HTR-8/SVneo (cell line): ENCODE measurements at regions not wholly inside any gene's neighbourhood (a gene's known extent, or its start where the extent isn't known, plus 50 kb on each side); places are given as distances from the start of the nearest gene placed in this dataset.

Source experiments
- DNase-seq: peaks from one replicate; pipeline ENCODE4 v3.0.0; 2011; ENCODE audit warnings: low spot score, mixed read lengths; ENCODE audit not compliant: insufficient read length
- FAIRE-seq: peaks from 2 replicates; lab custom pipeline; 2011; peaks lifted over from hg19 to GRCh38; lab: Jason Lieb, UNC

DNA sequence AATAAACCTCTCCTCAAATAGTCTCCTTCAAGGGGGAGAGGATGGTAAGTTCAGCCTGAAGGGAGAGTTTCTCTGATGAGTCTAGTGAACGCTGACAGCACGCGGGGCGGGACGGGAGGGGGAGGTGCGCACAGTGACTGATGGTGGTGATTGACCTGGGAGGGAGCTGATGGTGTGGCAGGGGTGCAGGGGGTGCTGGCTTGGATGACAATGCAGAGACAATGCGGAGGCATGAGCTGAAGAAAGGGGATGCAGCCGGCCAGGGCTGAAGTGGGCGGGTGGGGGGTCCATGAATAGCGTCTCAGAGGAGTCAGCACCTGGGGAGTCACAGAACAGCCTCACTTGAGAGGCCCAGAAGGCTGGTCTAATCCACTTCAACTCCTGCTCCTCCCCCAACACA is 142.5 kb upstream of the PJA1 start:
- FAIRE-seq, result no peak
- DNase-seq, result no peak

GRCh38 chrX:69307029-69307428 is 141.8 kb upstream of the PJA1 start:
- FAIRE-seq (no peak), DNase-seq (no peak)

- no peak for DNase-seq
- FAIRE-seq, result no peak
These were observed 140.8 kb upstream of the PJA1 start for GRCh38 chrX:69306063-69306404.

- FAIRE-seq (no peak), DNase-seq (no peak)
These were observed 140.2 kb upstream of the PJA1 start for GRCh38 chrX:69305333-69306062.

- FAIRE-seq (no peak), DNase-seq (no peak)
These were observed 138.0 kb upstream of the PJA1 start for GRCh38 chrX:69303231-69303630.

DNA sequence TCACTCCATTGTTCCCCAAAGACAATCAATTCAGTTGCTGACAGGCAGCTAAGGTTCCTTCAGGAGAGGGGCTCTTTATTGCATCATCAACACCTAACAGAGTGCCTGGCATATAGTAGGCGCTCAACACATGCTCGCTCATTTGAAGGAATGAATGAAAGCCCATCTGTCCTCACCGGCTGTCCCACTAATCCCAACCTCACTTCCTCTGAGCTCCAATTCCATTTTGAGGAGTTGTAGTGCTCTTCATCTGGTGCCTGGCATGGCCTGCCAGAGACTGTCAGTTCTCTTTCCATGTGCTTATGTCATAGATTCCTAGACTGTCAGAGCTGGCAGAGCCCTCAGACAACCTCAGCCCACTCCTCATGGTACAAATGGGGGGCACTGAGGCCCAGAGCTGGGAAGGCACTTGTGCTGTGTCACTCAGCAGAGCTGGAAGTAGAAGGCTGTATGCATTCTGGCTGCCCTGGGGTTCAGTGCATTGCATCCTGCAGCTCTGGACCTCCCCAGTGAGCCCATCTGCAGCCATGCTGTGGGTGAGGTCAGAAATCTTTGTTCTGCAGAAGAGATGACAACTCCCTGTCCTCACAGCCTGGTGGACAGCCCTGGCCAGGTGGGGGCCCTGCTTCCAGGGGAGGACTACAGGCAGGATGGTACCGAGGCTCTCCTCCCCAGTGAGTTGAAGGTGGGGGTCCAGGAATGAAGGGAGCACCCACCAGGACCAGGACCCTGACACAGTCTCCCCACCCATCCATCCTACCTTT is 134.9 kb upstream of the PJA1 start:
- FAIRE-seq (no peak), DNase-seq (no peak)

DNA sequence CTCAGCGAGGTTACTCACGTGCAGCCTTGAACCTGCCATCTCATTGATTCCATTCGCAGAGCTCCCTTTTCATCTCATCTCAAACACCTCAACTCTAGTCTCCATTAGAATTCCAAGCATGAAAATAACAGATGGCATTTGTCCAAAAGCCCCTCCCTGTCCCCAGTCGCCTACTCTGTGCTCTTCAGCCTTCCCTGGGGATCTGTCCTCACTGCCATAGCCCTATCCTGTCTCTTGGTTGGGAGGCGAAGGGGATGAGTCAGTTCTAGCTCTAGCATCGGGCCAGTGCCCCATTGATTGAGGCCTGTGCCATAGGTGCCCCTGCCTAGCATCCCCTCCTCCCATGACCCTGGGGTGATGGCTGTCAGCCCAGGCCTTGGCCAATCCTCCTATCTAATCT is 134.0 kb upstream of the PJA1 start:
- DNase-seq, result no peak
- no peak for FAIRE-seq

GRCh38 chrX:69298466-69299140 is 133.3 kb upstream of the PJA1 start:
- FAIRE-seq, result no peak
- no peak for DNase-seq

DNA sequence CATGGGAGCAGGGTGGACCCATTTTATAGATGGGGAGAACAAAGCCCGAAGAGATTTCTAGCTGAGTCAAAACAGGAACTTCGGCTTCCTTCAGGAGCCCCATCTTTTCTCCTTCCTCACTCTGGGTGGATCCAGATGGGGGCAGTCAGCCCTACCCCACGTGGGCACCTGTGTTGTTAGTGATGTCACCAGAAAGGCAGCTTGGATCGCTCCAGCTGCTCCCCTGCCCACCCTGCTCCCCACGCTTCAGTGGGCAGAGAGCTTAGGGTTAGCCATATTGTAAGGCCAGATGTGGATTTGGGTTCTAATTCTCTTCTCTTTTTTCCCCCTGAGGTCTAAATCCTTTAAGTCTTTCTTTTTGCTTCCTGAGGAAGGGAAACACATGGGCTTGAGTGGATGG is 132.3 kb upstream of the PJA1 start:
- no peak for FAIRE-seq
- no peak for DNase-seq

DNA sequence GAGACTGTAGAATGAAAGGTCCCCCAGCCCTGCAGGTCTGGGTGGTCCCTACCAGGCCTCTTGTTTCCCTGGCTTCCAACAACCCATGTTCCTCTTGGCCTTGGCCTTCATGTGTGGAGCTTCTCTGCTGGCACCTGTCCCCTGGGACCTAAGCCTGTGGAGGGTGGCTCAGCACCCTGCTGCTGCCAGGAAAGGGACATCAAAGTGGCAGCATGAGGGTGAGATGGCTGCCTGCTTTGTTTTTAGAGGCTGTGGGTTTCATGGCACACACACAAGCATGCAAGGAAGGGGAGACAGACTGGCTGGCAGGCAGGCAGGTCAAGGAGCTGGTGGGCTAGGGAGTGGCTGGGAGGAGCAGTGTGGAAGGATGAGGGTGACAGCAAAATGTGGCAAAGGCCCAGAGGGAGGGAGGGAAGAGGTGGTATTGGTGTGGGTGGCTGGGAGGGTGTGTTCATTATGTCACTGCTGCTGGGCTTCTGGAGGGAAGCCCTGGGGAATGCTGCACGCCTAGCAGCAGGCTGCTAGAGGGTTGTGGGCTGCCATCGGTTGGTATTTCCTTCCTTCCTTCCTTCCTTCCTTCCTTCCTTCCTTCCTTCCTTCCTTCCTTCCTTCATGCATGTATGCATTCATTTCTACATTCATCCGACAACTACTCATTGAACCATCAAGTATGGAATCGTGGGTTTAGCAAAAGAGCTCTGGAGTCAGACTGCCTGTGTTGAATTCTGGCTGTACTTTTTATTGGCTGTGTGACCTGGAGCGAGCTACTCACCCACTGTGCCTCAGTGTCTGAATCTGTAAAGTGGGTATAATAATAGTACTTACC is 128.7 kb upstream of the PJA1 start:
- no peak for FAIRE-seq
- no peak for DNase-seq

DNA sequence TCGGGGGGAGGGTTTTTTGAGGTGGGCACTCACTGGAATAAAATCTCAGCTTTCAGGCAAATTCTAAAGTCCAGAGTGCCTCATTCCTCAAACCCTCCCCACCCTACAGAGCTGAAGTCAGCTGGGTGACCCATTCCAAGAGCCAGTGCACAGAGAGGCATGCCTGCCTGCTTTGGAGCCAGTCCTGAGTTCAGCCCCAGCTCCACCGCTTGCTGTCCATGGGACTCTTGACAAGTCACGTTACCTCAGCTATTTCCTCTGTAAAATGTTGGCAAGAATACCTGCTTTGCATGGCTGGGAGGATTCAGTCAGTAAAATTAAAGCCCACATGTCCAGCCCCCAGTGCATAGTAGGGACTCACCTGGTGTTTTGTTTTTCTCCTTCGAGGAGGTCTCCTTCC is 125.9 kb upstream of the PJA1 start:
- DNase-seq (no peak), FAIRE-seq (no peak)

DNA sequence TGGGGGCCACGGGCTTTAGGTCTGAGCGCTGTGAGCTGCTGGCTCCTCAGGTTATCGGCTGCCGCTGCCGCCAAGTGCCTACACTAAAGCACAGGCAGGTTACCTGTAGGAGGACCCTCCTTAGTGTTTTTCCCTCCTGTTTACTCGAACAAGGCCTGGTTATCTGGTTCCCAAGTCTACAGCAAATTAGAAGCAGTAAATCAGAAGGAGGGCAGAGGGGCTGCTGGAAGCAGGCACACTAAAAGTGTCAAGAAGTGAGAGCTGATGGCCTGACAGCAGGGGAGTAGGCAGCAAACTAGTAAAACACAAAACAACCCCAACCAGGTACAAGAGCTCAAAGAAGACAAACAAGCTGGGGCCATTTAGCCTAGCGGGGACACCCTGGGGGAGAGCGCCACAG is 125.0 kb upstream of the PJA1 start:
- FAIRE-seq (no peak), DNase-seq (no peak)

GRCh38 chrX:69289793-69290123 is 124.5 kb upstream of the PJA1 start:
- DNase-seq (no peak), FAIRE-seq (no peak)

GRCh38 chrX:69289046-69289792 is 124.0 kb upstream of the PJA1 start:
- no peak for DNase-seq
- FAIRE-seq, result no peak

DNA sequence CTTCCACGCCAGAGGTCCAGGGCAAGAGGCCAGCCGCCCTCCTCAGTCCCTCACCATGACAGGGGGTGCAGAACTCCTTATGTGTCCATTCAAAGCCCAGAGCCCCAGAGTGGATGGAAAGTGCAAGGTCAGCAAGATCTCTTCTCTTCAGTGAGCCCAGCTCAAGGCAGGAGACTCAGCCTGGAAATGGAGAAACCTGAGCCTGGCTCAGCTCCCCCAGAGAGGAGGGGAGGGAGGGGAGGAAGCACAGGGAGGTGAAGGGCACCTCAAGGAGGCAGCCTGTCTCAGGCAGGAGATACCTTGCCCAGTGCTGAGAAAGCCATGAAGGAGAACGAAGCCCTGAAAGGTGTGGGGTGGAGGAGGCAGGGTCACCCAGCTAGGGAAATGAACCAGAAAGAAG is 121.8 kb upstream of the PJA1 start:
- DNase-seq (no peak), FAIRE-seq (no peak)

DNA sequence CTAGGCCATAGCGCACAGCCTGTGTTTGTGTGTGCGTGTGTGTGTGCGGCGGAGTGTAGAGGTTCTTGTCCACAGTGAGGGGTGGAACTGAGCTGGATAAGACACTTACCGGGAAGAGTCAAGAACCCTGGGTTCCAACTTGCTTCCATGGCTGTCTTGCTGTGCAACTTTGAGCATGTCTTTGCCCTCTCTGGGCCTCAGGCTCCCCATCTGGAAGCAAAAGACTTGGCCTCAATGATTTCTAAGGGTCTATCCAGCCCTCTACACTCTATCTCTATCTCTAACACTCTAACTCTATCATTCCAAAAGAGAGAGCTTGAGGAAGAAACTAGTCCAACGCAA is 121.3 kb upstream of the PJA1 start:
- no peak for FAIRE-seq
- no peak for DNase-seq

GRCh38 chrX:69285881-69286564 is 120.8 kb upstream of the PJA1 start:
- no peak for FAIRE-seq
- peak; percentile 32 for DNase-seq

GRCh38 chrX:69285401-69285877 is 120.2 kb upstream of the PJA1 start:
- no peak for FAIRE-seq
- peak; percentile 6 for DNase-seq

DNA sequence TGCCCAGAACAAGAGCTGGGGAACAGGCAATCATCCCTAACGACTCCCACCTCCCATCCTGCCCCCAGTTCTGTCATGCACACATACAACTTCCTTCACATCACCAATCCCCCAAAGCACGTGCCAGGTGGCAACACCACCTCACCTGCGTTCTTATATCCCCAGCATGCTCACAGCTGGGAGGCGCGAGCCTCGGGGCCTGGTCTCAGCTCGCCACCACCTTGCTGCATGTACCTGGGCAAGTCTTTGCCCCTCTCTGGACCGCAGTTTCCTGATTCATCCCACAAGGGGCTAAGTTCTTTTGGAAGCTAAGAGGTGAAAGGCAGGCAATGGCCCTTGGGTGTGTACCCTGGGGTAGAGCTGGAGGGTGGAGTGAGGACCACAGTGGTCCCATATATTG is 119.2 kb upstream of the PJA1 start:
- FAIRE-seq (no peak), DNase-seq (no peak)
